ENCODE measurements at regions not wholly inside any gene's neighbourhood (a gene's known extent, or its start where the extent isn't known, plus 50 kb on each side); places are given as distances from the start of the nearest gene placed in this dataset.

- H3K36me3 Mint-ChIP-seq (ENCODE audit: low read depth) = no peaks in the 10 kb centered on the region
- peaks cover under 1% of the 10 kb centered on the region for H3K27me3 Mint-ChIP-seq (ENCODE audit: low read depth)
- no peak for TF ChIP-seq CTCF (IDR thresholded peaks at IDR 0.05; ENCODE audit: unreplicated experiment in 3 of 3)
- no peaks in the 10 kb centered on the region for H3K9me3 Mint-ChIP-seq
- peaks cover 9% of the 10 kb centered on the region for H3K4me1 Mint-ChIP-seq
- no peak overlapping the region for H3K4me3 Mint-ChIP-seq
- no peak overlapping the region for H3K27ac Mint-ChIP-seq
These were observed 115.4 kb downstream of the SINHCAF start for GRCh38 chr12:31210541-31210940.

- Mint-ChIP-seq H3K4me3 (no peak overlapping the region), H3K36me3 (ENCODE audit: low read depth) (no peaks in the 10 kb centered on the region), H3K27ac (no peak overlapping the region), H3K9me3 (no peaks in the 10 kb centered on the region), H3K4me1 (no peaks in the 10 kb centered on the region), H3K27me3 (ENCODE audit: low read depth) (peaks cover 15% of the 10 kb centered on the region)
- no peak for TF ChIP-seq CTCF (IDR thresholded peaks at IDR 0.05; ENCODE audit: unreplicated experiment in 3 of 3)
These were observed 111.1 kb downstream of the SINHCAF start for GRCh38 chr12:31214626-31215517.

- Mint-ChIP-seq H3K27ac (no peak overlapping the region), H3K36me3 (ENCODE audit: low read depth) (no peaks in the 10 kb centered on the region), H3K9me3 (no peaks in the 10 kb centered on the region), H3K4me3 (no peak overlapping the region), H3K27me3 (ENCODE audit: low read depth) (peaks cover 15% of the 10 kb centered on the region), H3K4me1 (no peaks in the 10 kb centered on the region)
- no peak for TF ChIP-seq CTCF (IDR thresholded peaks at IDR 0.05; ENCODE audit: unreplicated experiment in 3 of 3)
These were observed 110.3 kb downstream of the SINHCAF start for GRCh38 chr12:31215518-31216232.

- Mint-ChIP-seq H3K27me3 (ENCODE audit: low read depth) (peaks cover 15% of the 10 kb centered on the region), H3K9me3 (no peaks in the 10 kb centered on the region), H3K36me3 (ENCODE audit: low read depth) (no peaks in the 10 kb centered on the region), H3K4me1 (no peaks in the 10 kb centered on the region), H3K4me3 (no peak overlapping the region), H3K27ac (no peak overlapping the region)
- TF ChIP-seq CTCF (IDR thresholded peaks at IDR 0.05; ENCODE audit: unreplicated experiment in 3 of 3) = no peak
These were observed 109.5 kb downstream of the SINHCAF start for GRCh38 chr12:31216479-31216878.

GRCh38 chr12:31217356-31218130, 108.4 kb downstream of the SINHCAF start:
- no peaks in the 10 kb centered on the region for H3K9me3 Mint-ChIP-seq
- peaks cover 15% of the 10 kb centered on the region for H3K27me3 Mint-ChIP-seq (ENCODE audit: low read depth)
- TF ChIP-seq CTCF (IDR thresholded peaks at IDR 0.05; ENCODE audit: unreplicated experiment in 3 of 3) = no peak
- no peak overlapping the region for H3K27ac Mint-ChIP-seq
- H3K4me1 Mint-ChIP-seq = peaks cover 5% of the 10 kb centered on the region
- no peaks in the 10 kb centered on the region for H3K36me3 Mint-ChIP-seq (ENCODE audit: low read depth)
- no peak overlapping the region for H3K4me3 Mint-ChIP-seq

All from nephron (organoid).